ENCODE measurements at regions not wholly inside any gene's neighbourhood (a gene's known extent, or its start where the extent isn't known, plus 50 kb on each side); places are given as distances from the start of the nearest gene placed in this dataset.

DNA sequence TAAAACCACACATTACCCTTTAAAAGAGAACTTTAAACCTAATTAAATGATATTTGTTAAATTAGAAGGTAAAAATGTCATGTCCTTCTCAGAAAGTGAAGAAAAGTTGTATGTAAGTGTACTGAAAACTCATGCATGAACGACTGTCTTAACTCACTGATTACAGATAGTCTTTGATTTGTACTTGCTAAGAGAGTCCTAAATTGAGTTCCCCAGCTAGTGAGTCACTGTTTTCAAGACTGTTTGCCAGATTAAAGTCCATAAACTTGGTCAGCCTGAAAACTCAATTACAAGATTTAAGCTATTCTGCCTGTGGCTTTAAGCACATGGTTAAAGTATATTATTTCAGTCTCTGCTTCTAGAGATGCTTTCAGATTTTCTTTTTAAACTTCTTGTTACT, 124.9 kb upstream of the ZCCHC13 start:
- TF ChIP-seq, protein P1, sequence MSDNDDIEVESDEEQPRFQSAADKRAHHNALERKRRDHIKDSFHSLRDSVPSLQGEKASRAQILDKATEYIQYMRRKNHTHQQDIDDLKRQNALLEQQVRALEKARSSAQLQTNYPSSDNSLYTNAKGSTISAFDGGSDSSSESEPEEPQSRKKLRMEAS (IDR thresholded peaks at IDR 0.05; ENCODE audit: low read depth, low read length): no peak
- TF ChIP-seq, protein P2, sequence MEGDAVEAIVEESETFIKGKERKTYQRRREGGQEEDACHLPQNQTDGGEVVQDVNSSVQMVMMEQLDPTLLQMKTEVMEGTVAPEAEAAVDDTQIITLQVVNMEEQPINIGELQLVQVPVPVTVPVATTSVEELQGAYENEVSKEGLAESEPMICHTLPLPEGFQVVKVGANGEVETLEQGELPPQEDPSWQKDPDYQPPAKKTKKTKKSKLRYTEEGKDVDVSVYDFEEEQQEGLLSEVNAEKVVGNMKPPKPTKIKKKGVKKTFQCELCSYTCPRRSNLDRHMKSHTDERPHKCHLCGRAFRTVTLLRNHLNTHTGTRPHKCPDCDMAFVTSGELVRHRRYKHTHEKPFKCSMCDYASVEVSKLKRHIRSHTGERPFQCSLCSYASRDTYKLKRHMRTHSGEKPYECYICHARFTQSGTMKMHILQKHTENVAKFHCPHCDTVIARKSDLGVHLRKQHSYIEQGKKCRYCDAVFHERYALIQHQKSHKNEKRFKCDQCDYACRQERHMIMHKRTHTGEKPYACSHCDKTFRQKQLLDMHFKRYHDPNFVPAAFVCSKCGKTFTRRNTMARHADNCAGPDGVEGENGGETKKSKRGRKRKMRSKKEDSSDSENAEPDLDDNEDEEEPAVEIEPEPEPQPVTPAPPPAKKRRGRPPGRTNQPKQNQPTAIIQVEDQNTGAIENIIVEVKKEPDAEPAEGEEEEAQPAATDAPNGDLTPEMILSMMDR (IDR thresholded peaks at IDR 0.05; ENCODE audit: low read depth, low read length): no peak
- no peak for TF ChIP-seq MYC (IDR thresholded peaks at IDR 0.05; ENCODE audit: low read depth, low read length)
- no peak for TF ChIP-seq POLR2A (IDR thresholded peaks at IDR 0.05; ENCODE audit: extremely low read depth, insufficient read length)
- no peak overlapping the region for H3K4me3 ChIP-seq (ENCODE audit: low read depth, low read length)
- no peak for DNase-seq (ENCODE audit: low read depth)

DNA sequence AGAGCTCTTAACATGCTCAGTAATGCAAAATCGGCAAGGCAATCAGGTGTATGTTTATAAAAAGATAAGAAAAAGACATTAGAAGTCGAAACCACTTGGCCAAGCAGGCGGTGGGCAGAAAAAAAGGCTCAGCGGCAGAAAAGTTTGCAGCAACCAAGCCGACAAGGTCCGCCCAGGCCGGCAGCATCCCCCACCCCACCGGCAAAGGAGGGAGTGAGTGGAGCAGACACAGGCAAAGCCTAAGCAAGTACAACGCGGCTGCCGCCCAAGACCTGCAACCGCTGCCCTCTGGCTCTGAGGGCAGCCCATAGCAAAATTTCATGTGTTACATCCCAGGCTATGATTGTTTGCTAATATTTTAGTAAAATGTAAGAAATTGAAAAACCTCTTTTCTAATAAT, 125.4 kb upstream of the ZCCHC13 start:
- H3K4me3 ChIP-seq (ENCODE audit: low read depth, low read length): no peak overlapping the region
- TF ChIP-seq, protein P1 (IDR thresholded peaks at IDR 0.05; ENCODE audit: low read depth, low read length): no peak
- no peak for TF ChIP-seq MYC (IDR thresholded peaks at IDR 0.05; ENCODE audit: low read depth, low read length)
- no peak for TF ChIP-seq POLR2A (IDR thresholded peaks at IDR 0.05; ENCODE audit: extremely low read depth, insufficient read length)
- TF ChIP-seq, protein P2 (IDR thresholded peaks at IDR 0.05; ENCODE audit: low read depth, low read length): no peak
- no peak for DNase-seq (ENCODE audit: low read depth)

DNA sequence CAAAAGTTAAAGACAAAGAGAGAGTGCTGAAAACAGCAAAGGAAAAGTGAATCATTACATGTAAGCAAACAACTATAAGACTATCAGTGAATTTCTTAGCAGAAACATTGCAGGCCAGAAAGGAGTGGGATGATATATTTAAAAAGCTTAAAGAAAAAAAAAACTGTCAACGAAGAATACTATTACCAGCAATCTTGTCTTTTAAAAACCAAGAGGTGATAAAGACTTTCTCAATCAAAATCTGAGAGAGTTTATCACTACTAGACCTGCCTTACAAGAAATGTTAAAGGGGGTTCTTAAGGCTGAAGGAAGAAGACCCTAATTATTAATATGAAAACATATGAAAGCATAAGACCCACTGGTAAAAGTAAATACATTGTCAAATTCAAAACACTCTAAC, 132.5 kb upstream of the ZCCHC13 start:
- DNase-seq (ENCODE audit: low read depth): no peak
- H3K4me3 ChIP-seq (ENCODE audit: low read depth, low read length): no peak overlapping the region
- TF ChIP-seq, protein P2 (IDR thresholded peaks at IDR 0.05; ENCODE audit: low read depth, low read length): no peak
- TF ChIP-seq POLR2A (IDR thresholded peaks at IDR 0.05; ENCODE audit: extremely low read depth, insufficient read length) (no peak), MYC (IDR thresholded peaks at IDR 0.05; ENCODE audit: low read depth, low read length) (no peak)
- TF ChIP-seq, protein P1 (IDR thresholded peaks at IDR 0.05; ENCODE audit: low read depth, low read length): no peak

DNA sequence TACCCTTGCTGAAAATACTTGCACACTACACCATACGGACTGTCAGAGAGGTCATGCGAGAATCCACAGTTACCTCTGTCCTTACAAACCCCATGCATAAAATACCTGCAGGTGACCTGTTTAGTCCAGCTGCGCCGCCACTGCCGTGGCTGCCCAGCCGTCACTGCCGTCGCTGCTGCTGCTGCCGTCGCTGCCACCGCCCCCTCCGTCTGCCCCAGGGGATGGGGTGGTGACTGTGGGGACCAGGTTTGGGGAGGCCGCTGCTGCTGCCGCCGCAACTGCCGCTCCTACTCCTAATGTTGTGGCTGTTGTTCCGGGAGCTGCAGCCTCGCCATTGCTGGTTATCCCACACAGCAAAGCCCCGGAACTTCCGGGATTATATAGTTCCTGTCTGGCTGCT, 141.8 kb upstream of the ZCCHC13 start:
- DNase-seq (ENCODE audit: low read depth): no peak
- no peak overlapping the region for H3K4me3 ChIP-seq (ENCODE audit: low read depth, low read length)
- TF ChIP-seq, protein P2 (IDR thresholded peaks at IDR 0.05; ENCODE audit: low read depth, low read length): no peak
- TF ChIP-seq, protein P1 (IDR thresholded peaks at IDR 0.05; ENCODE audit: low read depth, low read length): no peak
- TF ChIP-seq MYC (IDR thresholded peaks at IDR 0.05; ENCODE audit: low read depth, low read length) (no peak), POLR2A (IDR thresholded peaks at IDR 0.05; ENCODE audit: extremely low read depth, insufficient read length) (no peak)

DNA sequence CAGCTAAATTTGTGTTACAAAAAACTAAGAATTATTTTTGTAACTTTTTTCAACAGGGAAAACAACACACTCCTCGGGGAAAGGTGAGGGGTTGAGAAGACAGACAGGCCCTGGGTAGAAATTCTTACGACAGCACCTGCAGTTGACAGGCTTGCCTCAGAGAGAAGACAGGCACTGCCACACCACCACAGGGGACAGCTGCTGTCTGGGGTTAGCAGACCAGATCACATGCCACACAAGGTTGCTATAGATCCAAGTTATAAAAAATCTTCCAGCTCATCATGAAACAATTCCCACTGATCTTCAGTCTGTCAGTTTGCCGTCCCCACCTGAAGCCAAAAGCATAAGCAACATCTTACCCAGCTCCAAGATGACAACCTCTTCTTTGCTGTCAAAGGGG, 143.2 kb upstream of the ZCCHC13 start:
- TF ChIP-seq MYC (IDR thresholded peaks at IDR 0.05; ENCODE audit: low read depth, low read length) (no peak), POLR2A (IDR thresholded peaks at IDR 0.05; ENCODE audit: extremely low read depth, insufficient read length) (no peak)
- TF ChIP-seq, protein P2 (IDR thresholded peaks at IDR 0.05; ENCODE audit: low read depth, low read length): no peak
- TF ChIP-seq, protein P1 (IDR thresholded peaks at IDR 0.05; ENCODE audit: low read depth, low read length): no peak
- DNase-seq (ENCODE audit: low read depth): no peak
- H3K4me3 ChIP-seq (ENCODE audit: low read depth, low read length): no peak overlapping the region

DNA sequence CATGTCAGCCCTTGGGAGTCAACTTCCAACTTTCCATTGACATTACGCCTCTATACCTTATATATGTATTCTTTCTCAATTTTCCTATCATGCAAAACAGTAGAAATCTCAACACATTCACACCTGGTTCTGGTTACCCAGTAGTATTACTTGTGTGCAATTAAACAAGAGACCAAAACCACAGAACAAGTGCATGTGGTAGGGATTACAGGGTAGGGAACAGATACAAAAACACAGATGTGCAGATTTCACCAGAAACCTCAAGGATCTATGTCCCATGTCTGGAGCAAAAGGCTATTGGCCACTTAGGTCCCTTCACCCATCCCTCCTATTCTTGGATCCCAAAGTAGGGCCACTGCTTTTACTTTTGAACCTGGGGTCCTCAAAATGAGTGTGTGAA, 143.6 kb upstream of the ZCCHC13 start:
- TF ChIP-seq POLR2A (IDR thresholded peaks at IDR 0.05; ENCODE audit: extremely low read depth, insufficient read length): no peak
- TF ChIP-seq, protein P2 (IDR thresholded peaks at IDR 0.05; ENCODE audit: low read depth, low read length): no peak
- no peak for TF ChIP-seq MYC (IDR thresholded peaks at IDR 0.05; ENCODE audit: low read depth, low read length)
- no peak for DNase-seq (ENCODE audit: low read depth)
- no peak overlapping the region for H3K4me3 ChIP-seq (ENCODE audit: low read depth, low read length)

Measured in NB4 (cell line).